Endothelial cell of umbilical vein (primary cell): ENCODE measurements at regions not wholly inside any gene's neighbourhood (a gene's known extent, or its start where the extent isn't known, plus 50 kb on each side); places are given as distances from the start of the nearest gene placed in this dataset.

Source experiments
- BruUV-seq: library from RNA; stranded (reverse); fragments of 400-500 nt; replicated peaks from 2 replicates; lab custom pipeline; 2021; lab: Mats Ljungman, UMichigan
- CTCF ChIA-PET: fragments of 300-600, 350-600 bp; sonication (Branson Sonifier 250); formaldehyde crosslinking; loops from one replicate; lab custom pipeline; 2021; ENCODE audit warnings: antibody characterized with exemption, inconsistent platforms; lab: Charles Lee
- POLR2A ChIA-PET: fragments of 300-600, 350-600 bp; sonication (Branson Sonifier 250); formaldehyde crosslinking; loops from one replicate; lab custom pipeline; 2021; ENCODE audit warnings: antibody characterized with exemption, inconsistent platforms; lab: Charles Lee
- DNase-seq: peaks from one replicate; pipeline ENCODE4 v3.0.0-alpha.2; 2011; ENCODE audit warnings: low read depth, low spot score
- FAIRE-seq: peaks from 2 replicates; lab custom pipeline; 2011; peaks lifted over from hg19 to GRCh38; lab: Jason Lieb, UNC
- H2AFZ ChIP-seq: 2 replicates; pipeline ENCODE4 v1.6.0; 2012; ENCODE audit warnings: low read depth, low read length, control low read depth, inconsistent platforms
- H3K27ac ChIP-seq: 2 replicates; pipeline ENCODE4 v1.5.1; 2011; ENCODE audit warnings: low read depth, mild to moderate bottlenecking, control low read depth, low read length, moderate library complexity; ENCODE audit not compliant: insufficient read depth
- H3K27me3 ChIP-seq, 2 experiments: 2 replicates each; pipeline versions ENCODE4 v1.6.0 to v1.6.1; 2011; ENCODE audit warnings: low read length in 2 of 2, mixed read lengths in 1 of 2; ENCODE audit not compliant: control insufficient read depth in 2 of 2, insufficient read depth in 2 of 2
- H3K36me3 ChIP-seq, 2 experiments: 2 replicates in 1 of 2; 3 replicates in 1 of 2; pipeline ENCODE4 v1.5.1; 2011; ENCODE audit warnings: low read length in 2 of 2, mild to moderate bottlenecking in 1 of 2, moderate library complexity in 1 of 2; ENCODE audit not compliant: control insufficient read depth in 2 of 2, insufficient read depth in 2 of 2; ENCODE audit errors: extremely low read depth in 1 of 2
- H3K4me1 ChIP-seq: 3 replicates; pipeline ENCODE4 v1.5.1; 2011; ENCODE audit warnings: mild to moderate bottlenecking, low read length; ENCODE audit not compliant: control insufficient read depth, insufficient read depth; ENCODE audit errors: extremely low read depth
- H3K4me2 ChIP-seq: 2 replicates; pipeline ENCODE4 v1.6.1; 2011; ENCODE audit warnings: low read length, control low read depth, mixed read lengths; ENCODE audit not compliant: insufficient read depth
- H3K4me3 ChIP-seq, 3 experiments: fragments of 200-600 bp in 1 of 3; sonication (generic), shearing (Covaris generic) in 1 of 3; replicated peaks in 1 of 3; 2 replicates each; pipeline ENCODE4 v1.5.1; 2011 to 2016; ENCODE audit warnings: control low read depth in 3 of 3, low read length in 3 of 3, mild to moderate bottlenecking in 2 of 3, inconsistent platforms in 1 of 3, low read depth in 1 of 3, moderate library complexity in 1 of 3; ENCODE audit not compliant: insufficient read depth in 1 of 3
- H3K79me2 ChIP-seq: 2 replicates; pipeline ENCODE4 v1.6.0; 2012; ENCODE audit warnings: low read length, inconsistent platforms; ENCODE audit not compliant: control insufficient read depth, insufficient read depth
- H3K9ac ChIP-seq: replicated peaks from 2 replicates; pipeline ENCODE3; 2011; ENCODE audit warnings: low read length, control low read depth; ENCODE audit not compliant: insufficient read depth; ENCODE audit errors: extremely low read depth
- H3K9me1 ChIP-seq: replicated peaks from 3 replicates; pipeline ENCODE4 v1.6.0; 2011; ENCODE audit warnings: mild to moderate bottlenecking, low read length; ENCODE audit not compliant: control insufficient read depth, insufficient read depth; ENCODE audit errors: extremely low read depth
- H3K9me3 ChIP-seq: replicated peaks from 2 replicates; pipeline ENCODE4 v1.5.1; 2012; ENCODE audit warnings: low read length, inconsistent platforms; ENCODE audit not compliant: control insufficient read depth, insufficient read depth
- H4K20me1 ChIP-seq: replicated peaks from 2 replicates; pipeline ENCODE3; 2011; ENCODE audit warnings: mild to moderate bottlenecking, low read length; ENCODE audit not compliant: control insufficient read depth, insufficient read depth; ENCODE audit errors: extremely low read depth
- EZH2 ChIP-seq: IDR thresholded peaks from 2 replicates; pipeline ENCODE4 v1.6.1; 2012; ENCODE audit warnings: borderline replicate concordance, low read depth, mild to moderate bottlenecking, moderate library complexity, low read length, inconsistent platforms; ENCODE audit not compliant: severe bottlenecking
- FOS ChIP-seq: IDR thresholded peaks from 2 replicates; pipeline ENCODE4 v1.6.1; 2011; ENCODE audit warnings: mild to moderate bottlenecking, low read length, moderate library complexity, borderline replicate concordance; ENCODE audit not compliant: insufficient read depth
- GATA2 ChIP-seq: IDR thresholded peaks from 2 replicates; pipeline ENCODE4 v1.7.0; 2011; ENCODE audit warnings: low read depth, mild to moderate bottlenecking, moderate library complexity, mixed read lengths, low read length; ENCODE audit not compliant: insufficient read length, insufficient read depth
- JUN ChIP-seq: IDR thresholded peaks from 2 replicates; pipeline ENCODE4 v1.6.1; 2011; ENCODE audit warnings: borderline replicate concordance, low read depth; ENCODE audit not compliant: insufficient read length, insufficient read depth
- MYC ChIP-seq: IDR thresholded peaks from one replicate; pipeline ENCODE4 v1.6.1; 2011; ENCODE audit warnings: mild to moderate bottlenecking, low read depth, low read length
- POLR2A ChIP-seq: IDR thresholded peaks from 2 replicates; pipeline ENCODE4 v1.6.1; 2012; ENCODE audit warnings: low read depth, mild to moderate bottlenecking, control low read depth, low read length
- POLR2AphosphoS5 ChIP-seq: IDR thresholded peaks from 2 replicates; pipeline ENCODE4 v1.6.1; 2012; ENCODE audit warnings: low read depth, mild to moderate bottlenecking, control low read depth, low read length, moderate library complexity; ENCODE audit not compliant: insufficient read depth
- dilution Hi-C: fragments of 300-500 bp; cut with MboI; formaldehyde crosslinking; loops from one replicate; pipeline ENCODE4 v1.15.0; 2019; ENCODE audit warnings: low sequenced_read_pairs; ENCODE audit not compliant: extremely low pct_ligation_motif_present
- intact Hi-C: fragments of 100-400 bp; cut with micrococcal nuclease; formaldehyde crosslinking; loops from one replicate; pipeline ENCODE4 v1.10.0; 2022
- TF ChIP-seq, protein P1 (sequence below), 2 donors: IDR thresholded peaks; 1 replicate in 1 of 2; 2 replicates in 1 of 2; pipeline ENCODE4 v1.5.1; 2011; ENCODE audit warnings: low read length in 2 of 2, mild to moderate bottlenecking in 2 of 2, moderate library complexity in 2 of 2, control low read depth in 1 of 2, inconsistent platforms in 1 of 2, low read depth in 1 of 2; ENCODE audit not compliant: insufficient read depth in 1 of 2; ENCODE audit errors: extremely low read depth in 1 of 2
- TF ChIP-seq, protein P2 (sequence below): IDR thresholded peaks from 2 replicates; pipeline ENCODE4 v1.6.1; 2011; ENCODE audit not compliant: insufficient read depth, insufficient read length

DNA sequence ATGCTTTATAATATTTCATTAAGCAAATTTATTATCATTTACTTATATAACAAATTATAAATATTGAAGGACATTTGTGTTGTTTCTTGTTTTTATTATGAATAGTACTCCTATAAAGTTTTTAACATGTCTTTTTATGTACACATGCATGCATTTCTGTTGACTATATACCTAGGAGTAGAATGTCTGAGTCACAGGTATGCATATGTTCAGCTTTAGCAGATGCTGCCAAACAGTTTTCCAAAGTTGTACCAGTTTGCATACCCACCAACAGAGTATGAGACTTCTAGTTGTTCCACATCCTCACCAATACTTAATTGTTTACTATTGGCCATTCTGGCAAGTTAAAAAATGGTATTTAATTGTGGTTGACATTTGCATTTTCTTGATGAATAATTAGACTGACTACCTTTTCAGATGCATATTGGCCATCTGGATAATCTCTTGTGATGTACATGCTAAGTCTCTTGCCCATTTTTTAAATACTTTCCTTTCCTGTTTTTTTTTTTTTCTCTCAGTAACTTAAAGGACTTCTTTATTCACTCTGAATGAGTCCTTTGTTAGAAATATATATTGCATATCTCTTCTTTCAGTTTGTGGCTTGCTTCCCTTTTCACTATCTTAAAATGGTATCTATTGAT lies 132.2 kb upstream of the TRIM2 start:
- ChIA-PET CTCF (no interaction called here), POLR2A (no interaction called here)
- Histone ChIP-seq H3K4me3 (no peak overlapping the region), H2AFZ (no peak overlapping the region), H3K9ac (no peak overlapping the region), H3K9me3 (no peaks in the 10 kb centered on the region), H3K4me1 (no peaks in the 10 kb centered on the region), H3K9me1 (no peaks in the 10 kb centered on the region), H3K27me3 (no peaks in the 10 kb centered on the region), H3K36me3 (no peaks in the 10 kb centered on the region), H4K20me1 (no peaks in the 10 kb centered on the region), H3K79me2 (no peaks in the 10 kb centered on the region), H3K4me2 (no peak overlapping the region), H3K27ac (no peak overlapping the region)
- intact Hi-C loops, result no loop called here
- no peak for DNase-seq
- no peak for FAIRE-seq
- dilution Hi-C loops, result no loop called here
- no TSS peak for BruUV-seq
- TF ChIP-seq JUN (no peak), MYC (no peak), FOS (no peak), GATA2 (no peak), EZH2 (no peak), POLR2AphosphoS5 (no peak), POLR2A (no peak)
- TF ChIP-seq, protein P1, sequence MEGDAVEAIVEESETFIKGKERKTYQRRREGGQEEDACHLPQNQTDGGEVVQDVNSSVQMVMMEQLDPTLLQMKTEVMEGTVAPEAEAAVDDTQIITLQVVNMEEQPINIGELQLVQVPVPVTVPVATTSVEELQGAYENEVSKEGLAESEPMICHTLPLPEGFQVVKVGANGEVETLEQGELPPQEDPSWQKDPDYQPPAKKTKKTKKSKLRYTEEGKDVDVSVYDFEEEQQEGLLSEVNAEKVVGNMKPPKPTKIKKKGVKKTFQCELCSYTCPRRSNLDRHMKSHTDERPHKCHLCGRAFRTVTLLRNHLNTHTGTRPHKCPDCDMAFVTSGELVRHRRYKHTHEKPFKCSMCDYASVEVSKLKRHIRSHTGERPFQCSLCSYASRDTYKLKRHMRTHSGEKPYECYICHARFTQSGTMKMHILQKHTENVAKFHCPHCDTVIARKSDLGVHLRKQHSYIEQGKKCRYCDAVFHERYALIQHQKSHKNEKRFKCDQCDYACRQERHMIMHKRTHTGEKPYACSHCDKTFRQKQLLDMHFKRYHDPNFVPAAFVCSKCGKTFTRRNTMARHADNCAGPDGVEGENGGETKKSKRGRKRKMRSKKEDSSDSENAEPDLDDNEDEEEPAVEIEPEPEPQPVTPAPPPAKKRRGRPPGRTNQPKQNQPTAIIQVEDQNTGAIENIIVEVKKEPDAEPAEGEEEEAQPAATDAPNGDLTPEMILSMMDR (IDR thresholded peaks at IDR 0.05; ENCODE audit: extremely low read depth in 1 of 2, insufficient read depth in 1 of 2, low read depth in 1 of 2, low read length in 2 of 2), result no peak
- TF ChIP-seq, protein P2, sequence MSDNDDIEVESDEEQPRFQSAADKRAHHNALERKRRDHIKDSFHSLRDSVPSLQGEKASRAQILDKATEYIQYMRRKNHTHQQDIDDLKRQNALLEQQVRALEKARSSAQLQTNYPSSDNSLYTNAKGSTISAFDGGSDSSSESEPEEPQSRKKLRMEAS, result no peak
